Astrocyte of the cerebellum (primary cell): ENCODE measurements at regions not wholly inside any gene's neighbourhood (a gene's known extent, or its start where the extent isn't known, plus 50 kb on each side); places are given as distances from the start of the nearest gene placed in this dataset.
A peak's percentile ranks its signal among the peaks of the same experiment; 100 is the strongest.

Experiments
- DNase-seq: peaks from one replicate; pipeline ENCODE4 v3.0.0-alpha.2; 2011; ENCODE audit warnings: low read depth
- H3K4me3 ChIP-seq: 2 replicates; pipeline ENCODE4 v1.5.1; 2011; ENCODE audit warnings: mild to moderate bottlenecking, low read depth, low read length, moderate library complexity
- CTCF ChIP-seq: IDR thresholded peaks from 2 replicates; pipeline ENCODE4 v1.5.1; 2012; ENCODE audit warnings: low read length, low read depth, moderate library complexity, mild to moderate bottlenecking; ENCODE audit errors: missing control alignments
- in situ Hi-C: cut with HindIII; loops from 2 replicates; pipeline ENCODE4 v1.10.0; 2017; ENCODE audit warnings: low sequenced_read_pairs

GRCh38 chr15:95489103-95489502 is 841.4 kb upstream of the NR2F2 start:
- in situ Hi-C loops: no loop called here
- TF ChIP-seq CTCF: no peak
- no peak for DNase-seq
- no peak overlapping the region for H3K4me3 ChIP-seq

- in situ Hi-C loops: no loop called here
Observed at GRCh38 chr15:95492388-95493070, 838.0 kb upstream of the NR2F2 start.

DNA sequence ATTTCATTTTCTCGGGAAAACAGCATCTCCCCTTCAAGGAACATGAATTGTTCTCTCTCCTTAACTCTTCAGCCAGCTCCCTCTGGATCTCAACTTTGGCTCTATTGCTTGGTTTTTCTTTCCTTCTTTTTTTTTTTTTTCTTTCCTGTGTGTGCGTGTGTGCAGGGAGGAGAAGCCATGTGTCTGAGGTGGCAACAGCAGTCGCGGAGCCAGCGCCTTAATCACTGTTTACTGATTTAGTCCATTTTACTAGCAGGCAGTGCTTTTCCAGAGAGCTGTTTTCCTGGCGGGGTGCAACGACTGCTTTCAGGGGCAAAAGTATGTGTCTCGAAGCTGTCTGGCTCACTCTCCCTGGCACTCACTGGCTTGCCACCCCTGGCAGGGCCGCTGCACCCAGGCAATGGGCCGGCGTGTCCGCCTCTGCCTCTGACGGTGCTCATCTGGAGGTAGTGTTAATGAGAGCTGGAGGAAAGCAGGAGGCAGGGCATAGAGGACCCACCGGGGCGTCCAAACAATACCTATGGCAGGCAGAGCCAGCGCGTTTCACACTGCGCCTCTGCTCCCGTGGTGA is 835.4 kb upstream of the NR2F2 start:
- H3K4me3 ChIP-seq: peak overlapping the region; percentile 9
- in situ Hi-C loops: no loop called here
- DNase-seq: no peak
- TF ChIP-seq CTCF: no peak

More at GRCh38 chr15:95492388-95493070, 838.0 kb upstream of the NR2F2 start:
- TF ChIP-seq CTCF: no peak
- no peak overlapping the region for H3K4me3 ChIP-seq
- no peak for DNase-seq

DNA sequence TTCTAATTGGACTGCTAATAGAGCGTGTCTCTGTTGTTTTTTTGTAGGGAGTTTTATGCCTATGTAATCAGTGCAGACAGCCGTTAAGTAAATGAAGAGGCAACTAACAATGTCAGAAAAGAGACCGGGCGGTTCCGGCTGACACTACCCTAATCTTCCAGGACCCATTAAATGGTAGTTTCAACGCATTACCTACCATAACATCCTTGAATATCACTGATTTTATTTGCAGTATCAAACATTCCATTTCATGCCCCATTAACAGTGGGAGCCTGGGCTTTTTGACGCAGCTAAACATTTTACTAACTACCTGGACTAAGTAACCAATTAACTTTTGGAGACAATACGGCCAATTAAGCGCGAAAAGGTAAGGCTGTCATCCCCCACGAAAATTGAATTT is 832.9 kb upstream of the NR2F2 start:
- DNase-seq: no peak
- no peak for TF ChIP-seq CTCF
- H3K4me3 ChIP-seq: no peak overlapping the region
- in situ Hi-C loops: no loop called here

DNA sequence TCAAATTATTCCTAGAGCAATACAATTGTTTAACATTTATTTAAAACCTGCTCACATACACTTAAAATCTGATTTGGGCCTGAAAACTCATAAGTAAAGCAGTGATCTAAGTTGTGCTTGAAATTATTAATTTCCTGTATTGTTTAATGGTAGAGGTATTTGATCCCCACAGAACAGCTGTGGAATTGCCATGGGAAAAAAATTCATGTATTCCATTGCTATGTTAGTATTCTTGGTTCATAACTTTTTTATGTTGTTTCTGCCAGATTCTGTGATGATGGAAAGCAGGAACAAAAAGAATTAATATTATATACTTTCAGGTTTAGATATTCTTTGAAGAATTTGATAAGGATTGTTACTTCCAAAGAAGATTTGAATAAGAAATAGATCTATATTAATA is 831.5 kb upstream of the NR2F2 start:
- in situ Hi-C loops: no loop called here
- TF ChIP-seq CTCF: no peak
- no peak for DNase-seq
- no peak overlapping the region for H3K4me3 ChIP-seq

DNA sequence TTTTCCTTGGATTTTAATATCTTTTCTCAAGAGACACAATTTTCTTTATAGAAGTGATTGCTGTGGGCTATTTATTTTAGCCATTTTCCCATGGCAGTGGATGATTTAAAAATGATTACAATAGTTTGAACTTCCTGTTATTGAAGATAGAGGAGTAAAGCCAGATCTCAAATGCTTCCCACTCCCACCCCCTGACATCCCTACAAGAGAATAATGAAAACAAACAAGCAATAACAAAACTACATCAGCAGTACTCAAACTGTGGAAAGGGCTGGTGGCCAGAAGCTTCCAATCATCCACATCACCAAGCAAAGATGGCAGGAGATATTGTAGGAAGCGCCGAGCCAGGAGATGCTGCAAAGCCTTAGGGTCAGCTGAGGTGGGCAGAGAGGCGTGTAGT is 831.1 kb upstream of the NR2F2 start:
- H3K4me3 ChIP-seq: no peak overlapping the region
- no peak for TF ChIP-seq CTCF
- no peak for DNase-seq
- in situ Hi-C loops: no loop called here
